Breast epithelium (tissue), 4 donors: ENCODE measurements at regions not wholly inside any gene's neighbourhood (a gene's known extent, or its start where the extent isn't known, plus 50 kb on each side); places are given as distances from the start of the nearest gene placed in this dataset.

ENCODE experiments used
- DNase-seq, 2 donors: peaks; one replicate each; pipeline ENCODE4 v3.0.0-alpha.2; 2019; ENCODE audit warnings: low spot score in 2 of 2
- H3K27ac ChIP-seq, 2 donors: fragments of 200-600 bp; sonication (generic) in 1 of 2; one replicate each; pipeline ENCODE4 v1.5.1; 2016 to 2019; ENCODE audit warnings: mild to moderate bottlenecking in 1 of 2
- H3K27me3 ChIP-seq, 2 donors: fragments of 200-600 bp; sonication (generic) in 1 of 2; one replicate each; pipeline versions ENCODE4 v1.5.1 to v1.6.0; 2017 to 2019; ENCODE audit warnings: control low read depth in 1 of 2, mild to moderate bottlenecking in 1 of 2
- H3K36me3 ChIP-seq: fragments of 200-600 bp; one replicate; pipeline ENCODE4 v1.5.1; 2019
- H3K4me1 ChIP-seq, 2 donors: fragments of 200-600 bp; sonication (generic); one replicate each; pipeline ENCODE4 v1.5.1; 2016 to 2019; ENCODE audit warnings: control low read depth in 1 of 2
- H3K4me3 ChIP-seq, 3 donors: fragments of 200-600 bp; sonication (generic); 1 replicate in 2 of 3; 2 replicates in 1 of 3; pipeline ENCODE4 v1.5.1; 2016 to 2019; ENCODE audit warnings: mild to moderate bottlenecking in 3 of 3, moderate library complexity in 2 of 3
- H3K9me3 ChIP-seq, 2 donors: fragments of 200-600 bp; sonication (generic) in 1 of 2; one replicate each; pipeline ENCODE4 v1.5.1; 2016 to 2019; ENCODE audit warnings: control low read depth in 1 of 2
- CTCF ChIP-seq, 3 donors: fragments of 450-650 bp; IDR thresholded peaks; one replicate each; pipeline ENCODE4 v1.5.1; 2016 to 2017; ENCODE audit warnings: antibody characterized with exemption in 3 of 3, mild to moderate bottlenecking in 3 of 3, moderate library complexity in 3 of 3
- POLR2A ChIP-seq: fragments of 450-650 bp; IDR thresholded peaks from one replicate; pipeline ENCODE4 v1.6.1; 2016; ENCODE audit warnings: antibody characterized with exemption, mild to moderate bottlenecking, moderate library complexity
- POLR2AphosphoS5 ChIP-seq, 3 donors: sonication (generic); formaldehyde crosslinking; IDR thresholded peaks; one replicate each; pipeline ENCODE4 v1.6.1; 2017; ENCODE audit warnings: antibody characterized with exemption in 3 of 3
- intact Hi-C: fragments of 100-400 bp; cut with DNase I; formaldehyde crosslinking; loops from one replicate; pipeline ENCODE4 v1.15.1; 2023; ENCODE audit warnings: low total_unique reads

GRCh38 chr10:57979956-57980355 is 287.7 kb downstream of the IPMK start:
- no peak for DNase-seq
- no peak for TF ChIP-seq CTCF (IDR thresholded peaks at IDR 0.05)
- no peak for TF ChIP-seq POLR2A
- no peak for TF ChIP-seq POLR2AphosphoS5 (IDR thresholded peaks at IDR 0.05)
- H3K36me3 ChIP-seq: no peaks in the 10 kb centered on the region
- H3K27ac ChIP-seq: no peak overlapping the region
- H3K27me3 ChIP-seq: no peaks in the 10 kb centered on the region
- no peaks in the 10 kb centered on the region for H3K9me3 ChIP-seq
- intact Hi-C loops: no loop called here
- no peaks in the 10 kb centered on the region for H3K4me1 ChIP-seq
- H3K4me3 ChIP-seq: no peak overlapping the region

GRCh38 chr10:57979491-57979890 is 288.2 kb downstream of the IPMK start:
- peaks cover 0 to under 1% of the 10 kb centered on the region in 2 donors for H3K9me3 ChIP-seq
- H3K4me3 ChIP-seq: no peak overlapping the region
- intact Hi-C loops: no loop called here
- no peak overlapping the region for H3K27ac ChIP-seq
- no peaks in the 10 kb centered on the region for H3K27me3 ChIP-seq
- TF ChIP-seq CTCF (IDR thresholded peaks at IDR 0.05): no peak
- DNase-seq: no peak
- H3K36me3 ChIP-seq: no peaks in the 10 kb centered on the region
- H3K4me1 ChIP-seq: no peaks in the 10 kb centered on the region

DNA sequence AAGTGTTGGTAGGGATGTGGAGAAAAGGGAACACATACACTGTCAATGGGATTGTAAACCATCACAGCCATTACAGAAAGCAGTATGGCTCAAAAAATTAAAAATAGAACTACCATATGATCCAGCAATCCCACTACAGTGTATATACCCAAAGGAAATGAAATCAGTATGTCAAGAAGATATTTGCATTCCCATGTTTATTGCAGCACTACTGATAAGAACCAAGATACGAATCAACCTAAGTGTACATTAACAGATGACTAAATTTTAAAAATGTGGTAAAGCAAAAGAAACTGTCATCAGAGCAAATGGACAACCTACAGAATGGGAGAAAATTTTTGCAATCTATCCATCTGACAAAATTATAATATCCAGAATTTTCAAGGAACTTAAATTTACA is 290.4 kb downstream of the IPMK start:
- intact Hi-C loops: no loop called here
- Histone ChIP-seq H3K4me3 (no peak overlapping the region), H3K27ac (no peak overlapping the region), H3K27me3 (no peaks in the 10 kb centered on the region), H3K4me1 (no peaks in the 10 kb centered on the region), H3K36me3 (no peaks in the 10 kb centered on the region), H3K9me3 (peaks cover 0 to 7% of the 10 kb centered on the region in 2 donors)
- TF ChIP-seq POLR2A: no peak
- no peak for TF ChIP-seq POLR2AphosphoS5 (IDR thresholded peaks at IDR 0.05)
- no peak for DNase-seq

DNA sequence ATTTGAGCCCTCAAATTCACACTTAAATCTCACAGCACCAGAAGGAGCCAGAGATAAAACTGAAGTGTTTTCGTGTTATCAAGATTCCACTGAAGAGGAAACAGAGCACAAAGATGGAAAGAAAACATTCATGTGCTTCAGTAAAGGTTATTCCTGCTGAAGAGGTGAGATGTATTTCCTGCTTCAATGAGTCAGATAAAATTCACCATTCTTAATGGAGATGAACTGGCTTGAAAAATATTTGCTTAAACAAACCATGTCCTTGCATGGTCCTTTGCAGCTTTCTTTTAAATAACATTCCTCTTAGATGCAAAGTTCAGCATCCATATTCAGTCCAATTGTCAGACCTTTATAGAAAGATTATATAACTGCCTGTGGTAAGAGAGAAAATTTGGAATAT is 294.2 kb downstream of the IPMK start:
- Histone ChIP-seq H3K4me1 (no peaks in the 10 kb centered on the region), H3K27ac (no peak overlapping the region)
- intact Hi-C loops: no loop called here

GRCh38 chr10:57972783-57973182 is 294.9 kb downstream of the IPMK start:
- H3K9me3 ChIP-seq: peaks cover 0 to 7% of the 10 kb centered on the region in 2 donors
- DNase-seq: no peak
- no peaks in the 10 kb centered on the region for H3K36me3 ChIP-seq
- no peak overlapping the region for H3K27ac ChIP-seq
- no peak for TF ChIP-seq POLR2AphosphoS5 (IDR thresholded peaks at IDR 0.05)
- TF ChIP-seq POLR2A: no peak
- no peak for TF ChIP-seq CTCF (IDR thresholded peaks at IDR 0.05)
- no peaks in the 10 kb centered on the region for H3K27me3 ChIP-seq
- intact Hi-C loops: no loop called here
- no peaks in the 10 kb centered on the region for H3K4me1 ChIP-seq
- H3K4me3 ChIP-seq: no peak overlapping the region

More for the DNA sequence above, 294.2 kb downstream of the IPMK start:
- no peak for DNase-seq
- TF ChIP-seq POLR2AphosphoS5 (IDR thresholded peaks at IDR 0.05): no peak
- TF ChIP-seq CTCF (IDR thresholded peaks at IDR 0.05): no peak
- TF ChIP-seq POLR2A: no peak
- no peaks in the 10 kb centered on the region for H3K27me3 ChIP-seq
- H3K36me3 ChIP-seq: no peaks in the 10 kb centered on the region
- H3K4me3 ChIP-seq: no peak overlapping the region
- H3K9me3 ChIP-seq: peaks cover 0 to 7% of the 10 kb centered on the region in 2 donors
